GM23338 (cell line): ENCODE measurements at regions not wholly inside any gene's neighbourhood (a gene's known extent, or its start where the extent isn't known, plus 50 kb on each side); places are given as distances from the start of the nearest gene placed in this dataset.

Source experiments
- ATAC-seq: fragments of 200-7000 bp; cut with Tn5 transposase; 3 replicates; pipeline ENCODE4 v1.9.1; 2020
- DNase-seq: peaks from one replicate; pipeline ENCODE4 v3.0.0-alpha.2; 2015; ENCODE audit warnings: low spot score
- H2AFZ ChIP-seq: fragments of 200-600 bp; sonication (generic); 2 replicates; pipeline ENCODE4 v1.8.0; 2016; ENCODE audit warnings: antibody characterized with exemption, mild to moderate bottlenecking, moderate library complexity
- H3F3A ChIP-seq: fragments of 200-600 bp; sonication (generic); replicated peaks from 2 replicates; pipeline ENCODE4 v1.8.0; 2017; ENCODE audit warnings: antibody characterized with exemption, mixed run types, low read depth
- H3K27ac ChIP-seq: fragments of 200-600 bp; sonication (generic); 2 replicates; pipeline ENCODE4 v1.6.1; 2016; ENCODE audit warnings: low read depth
- H3K27me3 ChIP-seq: fragments of 200-600 bp; sonication (generic); 2 replicates; pipeline ENCODE4 v1.8.0; 2016; ENCODE audit warnings: mild to moderate bottlenecking, mixed run types, moderate library complexity; ENCODE audit not compliant: insufficient read depth
- H3K36me3 ChIP-seq: fragments of 200-600 bp; sonication (generic); 2 replicates; pipeline ENCODE4 v1.8.0; 2016; ENCODE audit warnings: mild to moderate bottlenecking; ENCODE audit not compliant: insufficient read depth
- H3K4me1 ChIP-seq: fragments of 200-600 bp; sonication (generic); 2 replicates; pipeline ENCODE4 v1.8.0; 2016; ENCODE audit warnings: mild to moderate bottlenecking, moderate library complexity; ENCODE audit not compliant: insufficient read depth
- H3K4me2 ChIP-seq: fragments of 200-600 bp; sonication (generic); 2 replicates; pipeline ENCODE4 v1.7.1; 2017; ENCODE audit warnings: mixed run types
- H3K4me3 ChIP-seq: fragments of 200-600 bp; sonication (generic); 2 replicates; pipeline ENCODE4 v1.6.1; 2016; ENCODE audit warnings: mixed run types
- H3K79me2 ChIP-seq: fragments of 200-600 bp; sonication (generic); replicated peaks from 2 replicates; pipeline ENCODE4 v1.8.0; 2017; ENCODE audit warnings: mild to moderate bottlenecking; ENCODE audit not compliant: insufficient read depth
- H3K9me2 ChIP-seq: fragments of 200-600 bp; sonication (generic); 2 replicates; pipeline ENCODE4 v1.8.0; 2017; ENCODE audit not compliant: insufficient read depth
- H4K20me1 ChIP-seq: fragments of 200-600 bp; sonication (generic); replicated peaks from 2 replicates; pipeline ENCODE4 v1.8.0; 2017; ENCODE audit warnings: mild to moderate bottlenecking; ENCODE audit not compliant: insufficient read depth
- H3K27ac Mint-ChIP-seq: 2 replicates; pipeline ENCODE4 v1.8.0; 2020; ENCODE audit warnings: inconsistent platforms, mild to moderate bottlenecking, moderate library complexity, mixed read lengths
- H3K27me3 Mint-ChIP-seq: 3 replicates; pipeline ENCODE4 v1.8.0; 2022; ENCODE audit warnings: low read depth, mild to moderate bottlenecking, moderate library complexity, mixed read lengths, inconsistent platforms; ENCODE audit not compliant: insufficient read depth, poor library complexity
- H3K36me3 Mint-ChIP-seq: 3 replicates; pipeline ENCODE4 v1.8.0; 2021; ENCODE audit warnings: low read depth, mild to moderate bottlenecking, inconsistent platforms, moderate library complexity, mixed read lengths
- H3K4me1 Mint-ChIP-seq: 3 replicates; pipeline ENCODE4 v1.8.0; 2020; ENCODE audit warnings: mild to moderate bottlenecking, inconsistent platforms, mixed read lengths
- H3K4me3 Mint-ChIP-seq: 3 replicates; pipeline ENCODE4 v1.8.0; 2021; ENCODE audit warnings: moderate library complexity, mild to moderate bottlenecking, inconsistent platforms, mixed read lengths
- H3K9me3 Mint-ChIP-seq: 3 replicates; pipeline ENCODE4 v1.8.0; 2020; ENCODE audit warnings: moderate library complexity, mild to moderate bottlenecking, inconsistent platforms, mixed read lengths
- CREB1 ChIP-seq: fragments of 250-450 bp; sonication (Bioruptor Pico); IDR thresholded peaks from 2 replicates; pipeline ENCODE4 v1.5.0; 2020; ENCODE audit warnings: low read depth, mild to moderate bottlenecking, moderate library complexity
- CTCF ChIP-seq, 2 experiments: fragments of 200-600 bp in 1 of 2; sonication (generic) in 1 of 2; conservative IDR thresholded peaks; 2 replicates each; pipeline versions ENCODE4 v1.5.1 to v1.6.1; 2016 to 2017; ENCODE audit warnings: antibody characterized with exemption in 2 of 2, low read depth in 2 of 2, mild to moderate bottlenecking in 2 of 2, moderate library complexity in 1 of 2
- EZH2phosphoT487 ChIP-seq: fragments of 200-600 bp; sonication (generic); IDR thresholded peaks from one replicate; pipeline ENCODE4 v1.8.1; 2018; ENCODE audit warnings: antibody characterized with exemption; ENCODE audit not compliant: unreplicated experiment
- JUNB ChIP-seq: IDR thresholded peaks from one replicate; pipeline ENCODE4 v1.6.1; 2016; ENCODE audit warnings: antibody characterized with exemption; ENCODE audit not compliant: unreplicated experiment
- NANOG ChIP-seq: IDR thresholded peaks from 2 replicates; pipeline ENCODE4 v1.6.1; 2016; ENCODE audit warnings: antibody characterized with exemption, borderline replicate concordance
- POLR2AphosphoS5 ChIP-seq: IDR thresholded peaks from 2 replicates; pipeline ENCODE4 v1.6.1; 2016; ENCODE audit warnings: antibody characterized with exemption, low read depth
- ZNF114 ChIP-seq: fragments of 250-450 bp; sonication (Bioruptor Pico); IDR thresholded peaks from 2 replicates; pipeline ENCODE4 v1.5.0; 2020; ENCODE audit warnings: mild to moderate bottlenecking, moderate library complexity
- ZNF462 ChIP-seq: fragments of 250-450 bp; sonication (Bioruptor Pico); IDR thresholded peaks from 2 replicates; pipeline ENCODE4 v1.5.0; 2020; ENCODE audit warnings: mild to moderate bottlenecking, moderate library complexity
- TF ChIP-seq, protein P1 (sequence below): IDR thresholded peaks from one replicate; pipeline ENCODE4 v1.6.1; 2018; ENCODE audit warnings: antibody characterized with exemption; ENCODE audit not compliant: unreplicated experiment

DNA sequence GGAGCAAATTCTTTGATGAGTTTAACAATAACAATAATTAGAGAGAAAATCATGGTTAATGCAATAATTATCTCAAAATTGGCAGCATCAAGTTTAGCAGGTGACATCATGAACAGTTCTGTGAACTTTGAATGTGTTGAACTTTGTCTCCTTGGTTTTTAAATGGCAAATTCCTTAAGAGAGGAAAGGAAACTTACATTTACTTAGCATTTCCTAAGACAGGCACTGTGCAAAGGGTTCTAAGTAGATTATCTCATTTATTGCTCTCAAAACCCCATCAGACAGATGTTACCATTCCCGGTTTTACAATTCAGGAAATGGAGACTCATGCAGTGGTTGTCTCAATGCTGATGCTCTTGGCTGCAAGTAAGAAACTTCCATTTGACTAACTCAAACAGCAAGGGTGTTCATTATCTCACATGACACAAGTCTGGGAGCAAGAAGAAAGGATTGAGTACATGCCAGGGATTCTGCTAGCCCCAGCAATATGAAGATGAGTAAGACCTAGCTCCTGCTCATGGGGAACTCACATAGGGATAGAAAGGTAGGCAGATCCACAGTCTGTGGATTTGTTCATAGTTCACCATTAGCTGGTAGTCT is 81.3 kb upstream of the ITGA6 start (continued):
- TF ChIP-seq CTCF (conservative IDR thresholded peaks at IDR 0.05; ENCODE audit: low read depth in 2 of 2) = no peak
- no peak for TF ChIP-seq CREB1 (CRISPR knock-in tag)
- no peak for TF ChIP-seq JUNB

GRCh38 chr2:172348555-172349288 is 78.7 kb upstream of the ITGA6 start:
- no peaks in the 10 kb centered on the region for H3K4me1 ChIP-seq
- no peak overlapping the region for H3K4me3 Mint-ChIP-seq
- ATAC-seq = no peak
- no peak overlapping the region for H3K4me3 ChIP-seq
- H3K27me3 Mint-ChIP-seq = peaks cover 4% of the 10 kb centered on the region
- H3K4me2 ChIP-seq = no peak overlapping the region
- no peaks in the 10 kb centered on the region; the same call in 2 of the 3 replicates for H3K4me1 Mint-ChIP-seq
- H3K9me3 Mint-ChIP-seq = peaks cover 25% of the 10 kb centered on the region
- H3F3A ChIP-seq = no peaks in the 10 kb centered on the region
- H3K79me2 ChIP-seq = no peaks in the 10 kb centered on the region
- H3K27ac Mint-ChIP-seq = no peak overlapping the region
- 0 out of 2 replicates have a peak, but pooled peaks cover 5% of the 10 kb centered on the region for H3K9me2 ChIP-seq
- peaks cover 8% of the 10 kb centered on the region; the same call in 1 of the 2 replicates for H3K36me3 ChIP-seq
- no peaks in the 10 kb centered on the region for H3K27me3 ChIP-seq
- DNase-seq = no peak
- H2AFZ ChIP-seq = 0 out of 2 replicates have a peak overlapping the region, but pooled peaks have one; percentile 38
- H3K27ac ChIP-seq = no peak overlapping the region
- H4K20me1 ChIP-seq = no peaks in the 10 kb centered on the region
- H3K36me3 Mint-ChIP-seq = peaks cover 15% of the 10 kb centered on the region
- TF ChIP-seq JUNB (no peak), CREB1 (CRISPR knock-in tag) (no peak), NANOG (no peak), ZNF462 (no peak), ZNF114 (CRISPR knock-in tag) (no peak), EZH2phosphoT487 (no peak), POLR2AphosphoS5 (no peak), CTCF (conservative IDR thresholded peaks at IDR 0.05; ENCODE audit: low read depth in 2 of 2) (no peak)
- TF ChIP-seq, protein P1, sequence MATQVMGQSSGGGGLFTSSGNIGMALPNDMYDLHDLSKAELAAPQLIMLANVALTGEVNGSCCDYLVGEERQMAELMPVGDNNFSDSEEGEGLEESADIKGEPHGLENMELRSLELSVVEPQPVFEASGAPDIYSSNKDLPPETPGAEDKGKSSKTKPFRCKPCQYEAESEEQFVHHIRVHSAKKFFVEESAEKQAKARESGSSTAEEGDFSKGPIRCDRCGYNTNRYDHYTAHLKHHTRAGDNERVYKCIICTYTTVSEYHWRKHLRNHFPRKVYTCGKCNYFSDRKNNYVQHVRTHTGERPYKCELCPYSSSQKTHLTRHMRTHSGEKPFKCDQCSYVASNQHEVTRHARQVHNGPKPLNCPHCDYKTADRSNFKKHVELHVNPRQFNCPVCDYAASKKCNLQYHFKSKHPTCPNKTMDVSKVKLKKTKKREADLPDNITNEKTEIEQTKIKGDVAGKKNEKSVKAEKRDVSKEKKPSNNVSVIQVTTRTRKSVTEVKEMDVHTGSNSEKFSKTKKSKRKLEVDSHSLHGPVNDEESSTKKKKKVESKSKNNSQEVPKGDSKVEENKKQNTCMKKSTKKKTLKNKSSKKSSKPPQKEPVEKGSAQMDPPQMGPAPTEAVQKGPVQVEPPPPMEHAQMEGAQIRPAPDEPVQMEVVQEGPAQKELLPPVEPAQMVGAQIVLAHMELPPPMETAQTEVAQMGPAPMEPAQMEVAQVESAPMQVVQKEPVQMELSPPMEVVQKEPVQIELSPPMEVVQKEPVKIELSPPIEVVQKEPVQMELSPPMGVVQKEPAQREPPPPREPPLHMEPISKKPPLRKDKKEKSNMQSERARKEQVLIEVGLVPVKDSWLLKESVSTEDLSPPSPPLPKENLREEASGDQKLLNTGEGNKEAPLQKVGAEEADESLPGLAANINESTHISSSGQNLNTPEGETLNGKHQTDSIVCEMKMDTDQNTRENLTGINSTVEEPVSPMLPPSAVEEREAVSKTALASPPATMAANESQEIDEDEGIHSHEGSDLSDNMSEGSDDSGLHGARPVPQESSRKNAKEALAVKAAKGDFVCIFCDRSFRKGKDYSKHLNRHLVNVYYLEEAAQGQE = no peak
